H9 (cell line): ENCODE measurements at regions not wholly inside any gene's neighbourhood (a gene's known extent, or its start where the extent isn't known, plus 50 kb on each side); places are given as distances from the start of the nearest gene placed in this dataset.
A peak's percentile ranks its signal among the peaks of the same experiment; 100 is the strongest.

Experiments used
- DNase-seq: peaks from one replicate; pipeline ENCODE4 v3.0.0-alpha.2; 2017
- H2AFZ ChIP-seq: one replicate; pipeline ENCODE4 v1.6.1; 2013; ENCODE audit warnings: mild to moderate bottlenecking, low read length, control low read depth, moderate library complexity
- H2AK5ac ChIP-seq: 2 replicates; pipeline ENCODE4 v1.6.1; 2013; ENCODE audit warnings: low read length, control low read depth, mixed read lengths; ENCODE audit not compliant: insufficient read length
- H2BK120ac ChIP-seq: one replicate; pipeline ENCODE4 v1.6.1; 2013; ENCODE audit warnings: low read depth, mild to moderate bottlenecking, low read length, control low read depth, inconsistent platforms; ENCODE audit not compliant: poor library complexity, severe bottlenecking
- H2BK12ac ChIP-seq: 2 replicates; pipeline ENCODE4 v1.6.1; 2013; ENCODE audit warnings: low read length, control low read depth, mixed read lengths, low read depth; ENCODE audit not compliant: insufficient read length
- H2BK15ac ChIP-seq: 2 replicates; pipeline ENCODE4 v1.6.1; 2013; ENCODE audit warnings: low read depth, low read length, control low read depth
- H2BK20ac ChIP-seq: one replicate; pipeline ENCODE4 v1.6.1; 2013; ENCODE audit warnings: low read depth, mild to moderate bottlenecking, low read length, control low read depth, inconsistent platforms; ENCODE audit not compliant: poor library complexity, severe bottlenecking
- H2BK5ac ChIP-seq: 2 replicates; pipeline ENCODE4 v1.6.1; 2013; ENCODE audit warnings: low read length, control low read depth, mixed read lengths; ENCODE audit not compliant: insufficient read length
- H3K14ac ChIP-seq: 2 replicates; pipeline ENCODE4 v1.6.1; 2013; ENCODE audit warnings: low read length, control low read depth; ENCODE audit not compliant: insufficient read depth
- H3K18ac ChIP-seq: 2 replicates; pipeline ENCODE4 v1.6.1; 2013; ENCODE audit warnings: low read depth, mild to moderate bottlenecking, mixed read lengths, low read length, control low read depth; ENCODE audit not compliant: insufficient read length
- H3K23ac ChIP-seq: 2 replicates; pipeline ENCODE4 v1.6.1; 2013; ENCODE audit warnings: low read length, control low read depth, mixed read lengths, low read depth; ENCODE audit not compliant: insufficient read length
- H3K23me2 ChIP-seq: 2 replicates; pipeline ENCODE4 v1.6.1; 2013; ENCODE audit warnings: low read depth, mild to moderate bottlenecking, mixed read lengths, low read length, control low read depth; ENCODE audit not compliant: insufficient read length, poor library complexity, severe bottlenecking
- H3K27ac ChIP-seq: 2 replicates; pipeline ENCODE4 v1.5.1; 2013; ENCODE audit warnings: low read length, control low read depth, mixed read lengths, low read depth; ENCODE audit not compliant: insufficient read length
- H3K27me3 ChIP-seq: 2 replicates; pipeline ENCODE4 v1.6.1; 2013; ENCODE audit warnings: low read length, control low read depth, inconsistent platforms; ENCODE audit not compliant: insufficient read depth
- H3K4ac ChIP-seq: 2 replicates; pipeline ENCODE4 v1.6.1; 2013; ENCODE audit warnings: low read depth, mild to moderate bottlenecking, control low read depth, inconsistent platforms, low read length, moderate library complexity
- H3K4me1 ChIP-seq: 2 replicates; pipeline ENCODE4 v1.6.1; 2013; ENCODE audit warnings: low read length, control low read depth, inconsistent platforms; ENCODE audit not compliant: insufficient read depth
- H3K4me2 ChIP-seq: 2 replicates; pipeline ENCODE4 v1.6.1; 2013; ENCODE audit warnings: low read length, control low read depth, mixed read lengths; ENCODE audit not compliant: insufficient read length, insufficient read depth
- H3K56ac ChIP-seq: 2 replicates; pipeline ENCODE4 v1.6.1; 2013; ENCODE audit warnings: low read depth, mild to moderate bottlenecking, mixed read lengths, low read length, control low read depth; ENCODE audit not compliant: insufficient read length
- H3K79me1 ChIP-seq: 2 replicates; pipeline ENCODE4 v1.6.1; 2013; ENCODE audit warnings: low read depth, mild to moderate bottlenecking, moderate library complexity, low read length, control low read depth, inconsistent platforms; ENCODE audit not compliant: insufficient read depth, poor library complexity, severe bottlenecking
- H3K79me2 ChIP-seq: 2 replicates; pipeline ENCODE4 v1.6.1; 2013; ENCODE audit warnings: low read length, control low read depth, inconsistent platforms; ENCODE audit not compliant: insufficient read depth
- H3K9ac ChIP-seq: 2 replicates; pipeline ENCODE4 v1.6.1; 2013; ENCODE audit warnings: low read length, control low read depth, mixed read lengths; ENCODE audit not compliant: insufficient read length; ENCODE audit errors: extremely low read depth
- H3K9me3 ChIP-seq: one replicate; pipeline ENCODE4 v1.6.1; 2013; ENCODE audit warnings: low read depth, low read length, inconsistent platforms; ENCODE audit not compliant: control insufficient read depth
- H3T11ph ChIP-seq: one replicate; pipeline ENCODE4 v1.6.1; 2013; ENCODE audit warnings: mild to moderate bottlenecking, low read length, control low read depth, inconsistent platforms
- H4K20me1 ChIP-seq: one replicate; pipeline ENCODE4 v1.6.1; 2013; ENCODE audit not compliant: control insufficient read depth, insufficient read length, insufficient read depth
- H4K5ac ChIP-seq: 2 replicates; pipeline ENCODE4 v1.6.1; 2013; ENCODE audit warnings: low read depth, mild to moderate bottlenecking, mixed read lengths, low read length, control low read depth; ENCODE audit not compliant: insufficient read length
- H4K8ac ChIP-seq: replicated peaks from 2 replicates; pipeline ENCODE4 v1.6.1; 2013; ENCODE audit warnings: low read length, control low read depth, mixed read lengths, low read depth; ENCODE audit not compliant: insufficient read length
- H4K91ac ChIP-seq: 2 replicates; pipeline ENCODE4 v1.6.1; 2013; ENCODE audit warnings: low read depth, mild to moderate bottlenecking, moderate library complexity, mixed read lengths, low read length, control low read depth; ENCODE audit not compliant: insufficient read length
- H3K27ac Mint-ChIP-seq, 3 experiments: 2 replicates in 2 of 3; 3 replicates in 1 of 3; pipeline ENCODE4 v1.8.0; 2020 to 2021; ENCODE audit warnings: mixed read lengths in 3 of 3, mild to moderate bottlenecking in 1 of 3, moderate library complexity in 1 of 3
- H3K27me3 Mint-ChIP-seq: 2 replicates; pipeline ENCODE4 v1.8.0; 2021; ENCODE audit warnings: low read depth, mild to moderate bottlenecking, moderate library complexity, mixed read lengths
- H3K36me3 Mint-ChIP-seq, 3 experiments: 2 replicates in 2 of 3; 3 replicates in 1 of 3; pipeline ENCODE4 v1.8.0; 2020 to 2021; ENCODE audit warnings: low read depth in 3 of 3, mixed read lengths in 3 of 3; ENCODE audit not compliant: insufficient read depth in 1 of 3
- H3K4me1 Mint-ChIP-seq, 2 experiments: 2 replicates each; pipeline ENCODE4 v1.8.0; 2020; ENCODE audit warnings: mixed read lengths in 2 of 2
- H3K4me3 Mint-ChIP-seq, 2 experiments: 2 replicates in 1 of 2; 3 replicates in 1 of 2; pipeline ENCODE4 v1.8.0; 2020 to 2021; ENCODE audit warnings: mild to moderate bottlenecking in 2 of 2, mixed read lengths in 2 of 2, moderate library complexity in 1 of 2
- H3K9me3 Mint-ChIP-seq, 2 experiments: 2 replicates in 1 of 2; 3 replicates in 1 of 2; pipeline ENCODE4 v1.8.0; 2020; ENCODE audit warnings: mild to moderate bottlenecking in 2 of 2, mixed read lengths in 2 of 2, moderate library complexity in 1 of 2
- CTCF ChIP-seq: fragments of 200-600 bp; sonication (generic); conservative IDR thresholded peaks from 3 replicates; pipeline ENCODE4 v1.8.0; 2021; ENCODE audit warnings: antibody characterized with exemption, mild to moderate bottlenecking
- WGBS: extraction: QIAGEN DNeasy Blood & Tissue Kit; methylation state at CpG from one replicate; pipeline ENCODE4 v1.1.7; 2013; ENCODE audit warnings: missing lambda C conversion rate, low lambda C conversion rate, mixed read lengths; ENCODE audit not compliant: insufficient read length; ENCODE audit errors: extremely low coverage; 5-methylcytosine and 5-hydroxymethylcytosine counted together

GRCh38 chr22:49418341-49418894, 409.3 kb downstream of the BRD1 start:
- Mint-ChIP-seq H3K36me3 (no peaks in the 10 kb centered on the region), H3K4me1 (peaks cover 15 to 17% of the 10 kb centered on the region in 2 experiments), H3K27me3 (peaks cover 5% of the 10 kb centered on the region), H3K4me3 (no peak overlapping the region), H3K9me3 (no peaks in the 10 kb centered on the region), H3K27ac (peak overlapping the region in 1 of 3 experiments; percentile 21; a peak in 2 of 7 replicates)
- no peak overlapping the region for H3K9ac ChIP-seq
- no peak for TF ChIP-seq CTCF
- H3K4me2 ChIP-seq: no peak overlapping the region
- no peak overlapping the region for H2AFZ ChIP-seq
- no peaks in the 10 kb centered on the region for H3K79me1 ChIP-seq
- H2AK5ac ChIP-seq: no peak overlapping the region
- H3K27ac ChIP-seq: no peak overlapping the region
- no peaks in the 10 kb centered on the region for H3K79me2 ChIP-seq
- H2BK15ac ChIP-seq: no peak overlapping the region
- no peak for DNase-seq
- no peaks in the 10 kb centered on the region for H3K9me3 ChIP-seq
- H3T11ph ChIP-seq: no peak overlapping the region
- H3K27me3 ChIP-seq: no peaks in the 10 kb centered on the region
- no peak overlapping the region for H2BK20ac ChIP-seq
- no peak overlapping the region for H4K5ac ChIP-seq
- no peak overlapping the region for H4K91ac ChIP-seq
- peaks cover 3% of the 10 kb centered on the region for H3K23me2 ChIP-seq
- H3K56ac ChIP-seq: no peak overlapping the region
- H4K20me1 ChIP-seq: peaks cover 4% of the 10 kb centered on the region
- no peak overlapping the region for H4K8ac ChIP-seq
- H3K4me1 ChIP-seq: no peaks in the 10 kb centered on the region; the same call in 1 of the 2 replicates
- H3K18ac ChIP-seq: no peak overlapping the region
- H3K4ac ChIP-seq: no peak overlapping the region
- no peak overlapping the region for H2BK5ac ChIP-seq
- WGBS: no CpG with 5 or more reads among the region's 39 CpGs
- H2BK12ac ChIP-seq: no peak overlapping the region
- H3K14ac ChIP-seq: no peak overlapping the region
- no peak overlapping the region for H3K23ac ChIP-seq
- no peak overlapping the region for H2BK120ac ChIP-seq
